Hepatocyte (in vitro differentiated cells): ENCODE measurements at regions not wholly inside any gene's neighbourhood (a gene's known extent, or its start where the extent isn't known, plus 50 kb on each side); places are given as distances from the start of the nearest gene placed in this dataset.
"Not testable (repeated sequence)": the region's sequence is repeated elsewhere in the genome, so short reads cannot be mapped to it uniquely, and the experiment has no call there.

Source experiments
- DNase-seq: peaks from one replicate; pipeline ENCODE4 v3.0.0-alpha.2; 2016; ENCODE audit warnings: low spot score
- H2AFZ ChIP-seq: fragments of 200-600 bp; sonication (generic); 2 replicates; pipeline ENCODE4 v1.6.0; 2016; ENCODE audit warnings: antibody characterized with exemption, mild to moderate bottlenecking
- H3K27ac ChIP-seq: fragments of 200-600 bp; sonication (generic); 2 replicates; pipeline ENCODE4 v1.5.1; 2016; ENCODE audit warnings: mild to moderate bottlenecking
- H3K27me3 ChIP-seq: fragments of 200-600 bp; sonication (generic); 2 replicates; pipeline ENCODE4 v1.6.1; 2016
- H3K36me3 ChIP-seq: fragments of 200-600 bp; sonication (generic); replicated peaks from 2 replicates; pipeline ENCODE4 v1.5.1; 2016; ENCODE audit warnings: low read depth; ENCODE audit not compliant: insufficient read depth
- H3K4me1 ChIP-seq: fragments of 200-600 bp; sonication (generic); 2 replicates; pipeline ENCODE4 v1.5.1; 2016; ENCODE audit warnings: mild to moderate bottlenecking, moderate library complexity; ENCODE audit not compliant: insufficient read depth
- H3K4me2 ChIP-seq: fragments of 200-600 bp; sonication (generic); 2 replicates; pipeline ENCODE4 v1.6.0; 2016
- H3K4me3 ChIP-seq: fragments of 200-600 bp; sonication (generic); 2 replicates; pipeline ENCODE4 v1.5.1; 2016; ENCODE audit warnings: mild to moderate bottlenecking
- H3K79me2 ChIP-seq: fragments of 200-600 bp; sonication (generic); 2 replicates; pipeline ENCODE4 v1.6.0; 2017; ENCODE audit warnings: mild to moderate bottlenecking
- H3K9me2 ChIP-seq: fragments of 200-600 bp; sonication (generic); replicated peaks from 2 replicates; pipeline ENCODE4 v1.6.0; 2017; ENCODE audit warnings: mild to moderate bottlenecking; ENCODE audit not compliant: insufficient read depth
- H3K9me3 ChIP-seq: fragments of 200-600 bp; sonication (generic); 2 replicates; pipeline ENCODE4 v1.5.1; 2016; ENCODE audit warnings: low read depth, mild to moderate bottlenecking
- H4K20me1 ChIP-seq: fragments of 200-600 bp; sonication (generic); 2 replicates; pipeline ENCODE4 v1.6.0; 2016; ENCODE audit warnings: mild to moderate bottlenecking; ENCODE audit not compliant: insufficient read depth, poor library complexity, severe bottlenecking
- WGBS: methylation state at CpG from one replicate; pipeline ENCODE4 v1.1.6; 2016; ENCODE audit warnings: low lambda C conversion rate; ENCODE audit errors: missing lambda C conversion rate; 5-methylcytosine and 5-hydroxymethylcytosine counted together

GRCh38 chr16:29578898-29579297 is 72.7 kb upstream of the NPIPB12 start:
- not testable (repeated sequence) for H3K9me2 ChIP-seq, H3K36me3 ChIP-seq, H3K4me1 ChIP-seq, H3K27me3 ChIP-seq, DNase-seq, H3K4me2 ChIP-seq, H3K9me3 ChIP-seq, H2AFZ ChIP-seq, H3K4me3 ChIP-seq, H3K27ac ChIP-seq
- H4K20me1 ChIP-seq = peaks cover 32% of the 10 kb centered on the region
- H3K79me2 ChIP-seq = peaks cover 67% of the 10 kb centered on the region
- WGBS = 67% methylated on average over 1 of the region's 1 CpG

GRCh38 chr16:29581764-29582163 is 75.6 kb upstream of the NPIPB12 start:
- not testable (repeated sequence) for H3K4me1 ChIP-seq, DNase-seq, H3K9me2 ChIP-seq, H3K27me3 ChIP-seq, H3K4me2 ChIP-seq, H3K36me3 ChIP-seq, H2AFZ ChIP-seq, H3K9me3 ChIP-seq, H3K4me3 ChIP-seq, H3K27ac ChIP-seq
- peaks cover 78% of the 10 kb centered on the region for H3K79me2 ChIP-seq
- H4K20me1 ChIP-seq = peaks cover 39% of the 10 kb centered on the region
- WGBS = over 99% methylated on average over 4 of the region's 4 CpGs

- not testable (repeated sequence) for H2AFZ ChIP-seq, H3K4me3 ChIP-seq, DNase-seq, H3K27me3 ChIP-seq, H3K27ac ChIP-seq, H3K4me2 ChIP-seq, H3K4me1 ChIP-seq, H3K9me2 ChIP-seq, H3K9me3 ChIP-seq, H3K36me3 ChIP-seq
- WGBS = 94% methylated on average over 5 of the region's 6 CpGs
- Histone ChIP-seq H4K20me1 (peaks cover 43% of the 10 kb centered on the region), H3K79me2 (peaks cover 63% of the 10 kb centered on the region)
Observed at GRCh38 chr16:29591919-29592318, 71.1 kb upstream of the SPN start.

GRCh38 chr16:29594269-29594925 is 68.7 kb upstream of the SPN start:
- not testable (repeated sequence) for H3K9me2 ChIP-seq, H2AFZ ChIP-seq, H3K9me3 ChIP-seq, H3K4me3 ChIP-seq, H3K27me3 ChIP-seq, DNase-seq, H3K4me1 ChIP-seq, H3K36me3 ChIP-seq
- Histone ChIP-seq H3K27ac (peak overlapping the region; percentile 95), H3K79me2 (peaks cover 44% of the 10 kb centered on the region), H3K4me2 (peak overlapping the region; percentile 75), H4K20me1 (peaks cover 30% of the 10 kb centered on the region)
- 4% methylated on average over 6 of the region's 38 CpGs for WGBS

DNA sequence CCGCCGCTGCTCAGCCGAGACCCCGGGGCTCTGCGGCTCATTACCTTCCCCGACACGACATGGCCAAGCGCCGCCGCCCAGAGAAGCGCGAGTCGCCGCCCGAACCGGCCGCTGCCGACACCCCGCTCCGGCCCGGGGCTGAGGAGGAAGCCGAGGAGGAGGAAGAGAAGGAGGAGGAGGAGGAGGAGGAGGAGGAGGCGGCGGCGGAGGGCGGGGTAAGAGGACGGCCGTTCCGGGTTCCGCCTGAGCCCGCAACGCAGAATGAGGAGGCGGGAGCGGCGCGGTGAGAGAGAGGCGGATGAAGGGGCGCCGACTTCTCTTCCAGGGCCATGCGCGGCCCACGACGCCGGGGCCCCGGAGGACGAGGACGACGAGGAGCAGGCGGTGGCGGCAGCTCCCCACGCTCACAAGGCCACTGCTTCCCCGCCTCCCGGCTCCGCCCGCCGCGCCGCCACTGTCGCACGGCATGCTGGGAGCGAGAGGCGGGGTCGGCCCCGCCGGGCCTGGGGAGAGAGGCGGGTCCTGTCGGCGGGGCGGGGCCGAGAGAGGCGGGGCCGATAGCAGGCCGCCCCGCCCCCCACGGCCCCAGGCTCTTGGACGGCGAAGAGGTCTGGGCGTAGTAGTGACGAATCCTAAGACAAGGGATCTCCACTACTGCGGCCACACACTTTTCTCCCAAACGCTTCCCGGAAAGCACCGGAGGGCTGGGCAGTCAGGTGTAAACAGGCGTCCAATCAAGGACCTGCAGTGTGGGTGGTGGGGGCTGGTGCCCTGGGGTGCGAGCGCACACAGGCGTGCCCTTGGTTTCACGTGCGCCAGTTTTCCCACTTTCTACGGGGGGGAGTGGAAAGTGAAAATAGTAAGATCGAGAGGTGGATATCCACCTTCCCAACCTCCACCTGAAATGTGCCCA is 67.9 kb upstream of the SPN start:
- Histone ChIP-seq H2AFZ (peak overlapping the region; percentile 60), H3K27ac (peak overlapping the region; percentile 95), H3K79me2 (peaks cover 39% of the 10 kb centered on the region), H3K4me1 (peaks cover 15% of the 10 kb centered on the region), H3K4me3 (peak overlapping the region; percentile 45), H4K20me1 (peaks cover 26% of the 10 kb centered on the region), H3K4me2 (peak overlapping the region; percentile 73)
- 4% methylated on average over 39 of the region's 91 CpGs for WGBS
- peak; percentile 93 for DNase-seq
- H3K9me2 ChIP-seq, H3K36me3 ChIP-seq, H3K9me3 ChIP-seq, H3K27me3 ChIP-seq: not testable (repeated sequence)

- H3K27ac ChIP-seq, H3K4me2 ChIP-seq, H3K27me3 ChIP-seq, DNase-seq, H3K9me2 ChIP-seq, H3K4me3 ChIP-seq, H3K36me3 ChIP-seq, H3K9me3 ChIP-seq, H2AFZ ChIP-seq: not testable (repeated sequence)
- H3K4me1 ChIP-seq = peaks cover 16% of the 10 kb centered on the region
- peaks cover 25% of the 10 kb centered on the region for H3K79me2 ChIP-seq
- 92% methylated on average over 5 of the region's 7 CpGs for WGBS
- peaks cover 12% of the 10 kb centered on the region for H4K20me1 ChIP-seq
Observed at GRCh38 chr16:29597030-29597429, 66.0 kb upstream of the SPN start.

DNA sequence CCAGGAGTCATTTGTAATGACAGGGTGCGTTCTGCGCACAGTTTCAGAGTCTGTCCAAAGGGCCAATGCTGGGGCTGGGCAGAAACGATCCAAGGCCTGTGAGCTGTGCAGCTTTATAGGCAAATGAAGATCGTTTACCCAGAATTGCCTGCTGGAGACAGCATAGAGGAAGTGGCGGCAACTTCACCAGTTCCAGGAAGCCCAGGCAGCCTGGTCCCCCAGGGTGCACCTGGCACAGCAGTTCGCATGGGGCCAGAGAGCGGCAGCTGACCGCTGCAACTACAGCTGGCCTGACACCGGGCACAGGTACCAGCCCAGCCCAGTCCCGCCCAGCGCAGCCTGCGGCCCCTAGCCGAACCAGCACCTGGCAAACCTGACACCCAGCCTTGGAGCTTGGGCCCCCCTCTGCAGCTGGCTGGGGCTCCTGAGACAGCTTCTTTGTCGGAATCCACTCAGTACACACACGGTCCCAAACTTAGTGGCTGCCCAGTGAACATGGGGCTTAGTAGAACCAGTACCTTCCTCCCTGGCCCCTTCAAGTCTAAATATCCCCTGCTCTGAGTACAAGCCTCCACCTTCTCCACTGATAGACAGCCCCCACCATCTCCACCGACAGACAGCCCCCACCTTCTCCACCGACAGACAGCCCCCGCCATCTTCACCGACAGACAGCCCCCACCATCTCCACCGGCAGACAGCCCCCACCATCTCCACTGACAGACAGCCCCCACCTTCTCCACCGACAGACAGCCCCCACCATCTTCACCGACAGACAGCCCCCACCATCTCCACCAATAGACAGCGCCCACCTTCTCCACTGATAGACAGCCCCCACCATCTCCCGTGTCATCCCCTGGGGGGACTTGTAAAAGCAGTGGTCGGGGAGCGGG is 62.7 kb upstream of the SPN start:
- not testable (repeated sequence) for H2AFZ ChIP-seq, H3K36me3 ChIP-seq, H3K9me3 ChIP-seq, H3K27me3 ChIP-seq, H4K20me1 ChIP-seq, H3K27ac ChIP-seq, H3K9me2 ChIP-seq, H3K4me3 ChIP-seq, DNase-seq, H3K4me2 ChIP-seq
- peaks cover 35% of the 10 kb centered on the region for H3K79me2 ChIP-seq
- peaks cover 13% of the 10 kb centered on the region for H3K4me1 ChIP-seq
- 82% methylated on average over 22 of the region's 26 CpGs for WGBS

GRCh38 chr16:29602247-29602625 is 60.8 kb upstream of the SPN start:
- not testable (repeated sequence) for H3K36me3 ChIP-seq, H3K4me2 ChIP-seq, H2AFZ ChIP-seq, H3K9me2 ChIP-seq, DNase-seq, H3K4me3 ChIP-seq, H3K27ac ChIP-seq, H3K27me3 ChIP-seq, H3K9me3 ChIP-seq, H4K20me1 ChIP-seq
- 90% methylated on average over 9 of the region's 9 CpGs for WGBS
- peaks cover 39% of the 10 kb centered on the region for H3K79me2 ChIP-seq
- H3K4me1 ChIP-seq = peaks cover 13% of the 10 kb centered on the region
